Suprapubic skin (tissue), 4 donors: ENCODE measurements at regions not wholly inside any gene's neighbourhood (a gene's known extent, or its start where the extent isn't known, plus 50 kb on each side); places are given as distances from the start of the nearest gene placed in this dataset.

Experiments
- EP300 ChIP-seq: sonication (generic); formaldehyde crosslinking; IDR thresholded peaks from one replicate; pipeline ENCODE4 v1.6.1; 2017; ENCODE audit warnings: antibody characterized with exemption
- POLR2A ChIP-seq, 2 donors: fragments of 450-650 bp; IDR thresholded peaks; one replicate each; pipeline ENCODE4 v1.6.1; 2017; ENCODE audit warnings: antibody characterized with exemption in 2 of 2, mild to moderate bottlenecking in 2 of 2, moderate library complexity in 2 of 2
- POLR2AphosphoS5 ChIP-seq, 3 donors: sonication (generic); formaldehyde crosslinking; IDR thresholded peaks; one replicate each; pipeline ENCODE4 v1.6.1; 2017; ENCODE audit warnings: antibody characterized with exemption in 3 of 3
- TF ChIP-seq, protein P1 (sequence below), 2 donors: fragments of 200-600 bp in 1 of 2; fragments of 450-650 bp in 1 of 2; sonication (generic) in 1 of 2; IDR thresholded peaks; one replicate each; pipeline ENCODE4 v1.5.1; 2016 to 2019; ENCODE audit warnings: antibody characterized with exemption in 2 of 2, mild to moderate bottlenecking in 1 of 2, moderate library complexity in 1 of 2

DNA sequence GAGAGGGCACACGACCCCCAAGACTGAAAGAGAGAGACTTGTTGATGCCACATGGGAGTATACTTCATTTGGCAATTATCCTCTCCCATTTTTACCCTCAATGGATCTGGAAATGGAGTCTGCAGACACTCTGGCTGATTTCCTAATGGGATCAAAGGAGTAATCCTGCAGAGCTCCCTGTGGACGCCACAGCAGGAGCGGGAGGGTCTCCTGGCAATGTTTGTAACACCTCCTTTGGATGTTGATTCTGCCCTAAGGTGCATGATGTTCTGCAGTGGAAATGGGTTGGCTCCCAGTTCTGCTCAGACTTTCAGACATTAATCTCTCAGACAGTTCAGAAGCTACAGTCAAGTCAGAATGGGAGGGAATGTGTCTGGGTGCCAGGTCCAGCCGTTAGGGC lies 166.0 kb upstream of the WDR11 start:
- no peak for TF ChIP-seq POLR2A (IDR thresholded peaks at IDR 0.05)
- TF ChIP-seq EP300 = no peak
- TF ChIP-seq, protein P1, sequence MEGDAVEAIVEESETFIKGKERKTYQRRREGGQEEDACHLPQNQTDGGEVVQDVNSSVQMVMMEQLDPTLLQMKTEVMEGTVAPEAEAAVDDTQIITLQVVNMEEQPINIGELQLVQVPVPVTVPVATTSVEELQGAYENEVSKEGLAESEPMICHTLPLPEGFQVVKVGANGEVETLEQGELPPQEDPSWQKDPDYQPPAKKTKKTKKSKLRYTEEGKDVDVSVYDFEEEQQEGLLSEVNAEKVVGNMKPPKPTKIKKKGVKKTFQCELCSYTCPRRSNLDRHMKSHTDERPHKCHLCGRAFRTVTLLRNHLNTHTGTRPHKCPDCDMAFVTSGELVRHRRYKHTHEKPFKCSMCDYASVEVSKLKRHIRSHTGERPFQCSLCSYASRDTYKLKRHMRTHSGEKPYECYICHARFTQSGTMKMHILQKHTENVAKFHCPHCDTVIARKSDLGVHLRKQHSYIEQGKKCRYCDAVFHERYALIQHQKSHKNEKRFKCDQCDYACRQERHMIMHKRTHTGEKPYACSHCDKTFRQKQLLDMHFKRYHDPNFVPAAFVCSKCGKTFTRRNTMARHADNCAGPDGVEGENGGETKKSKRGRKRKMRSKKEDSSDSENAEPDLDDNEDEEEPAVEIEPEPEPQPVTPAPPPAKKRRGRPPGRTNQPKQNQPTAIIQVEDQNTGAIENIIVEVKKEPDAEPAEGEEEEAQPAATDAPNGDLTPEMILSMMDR (IDR thresholded peaks at IDR 0.05) = no peak
- no peak for TF ChIP-seq POLR2AphosphoS5 (IDR thresholded peaks at IDR 0.05)
